Erythroblast (primary cell): ENCODE measurements at regions not wholly inside any gene's neighbourhood (a gene's known extent, or its start where the extent isn't known, plus 50 kb on each side); places are given as distances from the start of the nearest gene placed in this dataset.

Experiments
- GATA1 ChIP-seq: IDR thresholded peaks from 2 replicates; pipeline ENCODE4 v1.6.1; 2011; ENCODE audit warnings: low read depth, mild to moderate bottlenecking, control low read depth, low read length, moderate library complexity
- POLR2A ChIP-seq: IDR thresholded peaks from 2 replicates; pipeline ENCODE4 v1.6.1; 2011; ENCODE audit warnings: mild to moderate bottlenecking, low read length

DNA sequence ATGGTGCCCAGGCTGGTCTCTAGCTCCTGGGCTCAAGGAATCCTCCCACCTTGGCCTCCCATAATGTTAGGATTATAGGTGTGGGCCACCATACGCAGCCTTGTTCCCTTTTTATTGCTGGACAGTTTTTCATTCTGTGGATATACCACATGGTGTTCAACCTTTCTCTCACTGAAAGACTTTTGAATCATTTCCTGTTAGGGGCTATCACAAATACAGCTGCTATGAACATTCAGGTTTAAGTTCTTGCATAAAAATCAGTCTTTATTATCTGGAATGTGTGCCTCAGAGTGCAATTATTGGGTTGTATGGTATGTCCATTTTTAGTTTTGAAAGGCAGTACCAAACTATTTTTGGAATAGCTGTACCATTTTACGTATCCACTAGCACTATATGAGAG, 647.2 kb downstream of the LIG4 start:
- TF ChIP-seq POLR2A (no peak), GATA1 (no peak)
